Lower lobe of right lung (tissue), 2 donors: ENCODE measurements at regions not wholly inside any gene's neighbourhood (a gene's known extent, or its start where the extent isn't known, plus 50 kb on each side); places are given as distances from the start of the nearest gene placed in this dataset.

Experiments used
- ATAC-seq, 2 donors: fragments of 200-7000 bp; cut with Tn5 transposase; one replicate each; pipeline ENCODE4 v1.9.1; 2020 to 2022; ENCODE audit warnings: mild to moderate bottlenecking in 2 of 2, moderate library complexity in 2 of 2
- DNase-seq: peaks from one replicate; pipeline ENCODE4 v3.0.0-alpha.2; 2020
- H3K27ac ChIP-seq: fragments of 200-600 bp; one replicate; pipeline ENCODE4 v1.8.0; 2022
- H3K27me3 ChIP-seq: fragments of 200-600 bp; one replicate; pipeline ENCODE4 v1.8.0; 2022; ENCODE audit warnings: low read depth
- H3K36me3 ChIP-seq: fragments of 200-600 bp; one replicate; pipeline ENCODE4 v1.8.0; 2022; ENCODE audit warnings: mild to moderate bottlenecking
- H3K4me1 ChIP-seq: fragments of 200-600 bp; one replicate; pipeline ENCODE4 v1.8.0; 2022
- H3K4me3 ChIP-seq: fragments of 200-600 bp; one replicate; pipeline ENCODE4 v1.8.0; 2022; ENCODE audit warnings: mild to moderate bottlenecking
- H3K9me3 ChIP-seq: fragments of 200-600 bp; one replicate; pipeline ENCODE4 v1.8.0; 2022
- intact Hi-C: fragments of 100-400 bp; cut with DNase I; formaldehyde crosslinking; loops from one replicate; pipeline ENCODE4 v1.11.0; 2022
- TF ChIP-seq, protein P1 (sequence below): fragments of 200-600 bp; IDR thresholded peaks from one replicate; pipeline ENCODE4 v1.8.0; 2022; ENCODE audit warnings: antibody characterized with exemption, mild to moderate bottlenecking
- donor health status: DM: no; HTN: yes; CAD: no; lungs with severe emphysema.

DNA sequence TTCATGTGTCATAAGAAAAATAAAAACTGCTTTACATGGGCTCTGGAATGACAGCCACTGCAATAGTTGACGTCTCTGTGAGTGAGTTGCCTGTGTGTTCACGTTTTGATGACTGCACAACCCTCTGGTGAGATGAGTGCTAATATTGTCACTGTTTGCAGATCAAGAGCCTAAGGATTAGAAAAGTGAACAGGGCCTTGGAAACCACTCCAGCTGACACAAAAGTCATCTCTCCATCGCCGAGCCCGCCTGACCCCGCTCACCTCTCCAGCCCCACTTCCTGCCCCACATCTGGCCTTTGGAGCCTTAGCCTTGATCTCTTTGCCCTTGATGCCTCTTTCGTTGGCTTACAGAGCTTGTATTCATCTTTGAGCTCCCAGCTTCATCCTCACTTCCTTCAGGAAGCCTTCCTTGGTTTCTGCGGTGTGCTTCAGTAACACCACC is 351.7 kb downstream of the TCERG1L start:
- DNase-seq: no peak
- H3K27me3 ChIP-seq: no peaks in the 10 kb centered on the region
- ATAC-seq: no peak

DNA sequence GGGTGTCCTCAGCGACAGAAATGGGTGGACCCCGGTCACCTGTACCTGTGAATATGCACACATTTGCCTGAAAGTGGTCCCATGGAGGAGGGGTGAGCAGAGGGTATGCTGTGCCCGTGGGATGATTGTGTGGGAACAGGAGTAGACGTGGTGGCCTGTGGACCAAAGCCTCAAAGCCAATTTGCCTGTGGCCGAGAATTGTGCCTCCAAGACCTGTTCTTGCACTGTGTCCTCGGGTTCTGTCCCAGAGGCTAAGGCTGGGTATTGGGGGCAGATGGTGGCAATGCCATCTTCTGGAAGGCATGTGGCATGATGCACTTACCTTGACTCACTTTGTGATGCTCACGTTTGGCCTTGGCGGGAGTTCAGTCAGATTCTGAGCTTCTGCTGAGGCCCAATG is 351.0 kb downstream of the TCERG1L start:
- ATAC-seq (no peak), DNase-seq (no peak)
- intact Hi-C loops: no loop called here
- Histone ChIP-seq H3K4me3 (no peak overlapping the region), H3K36me3 (no peaks in the 10 kb centered on the region), H3K4me1 (no peaks in the 10 kb centered on the region), H3K27ac (no peak overlapping the region), H3K9me3 (no peaks in the 10 kb centered on the region), H3K27me3 (no peaks in the 10 kb centered on the region)
- TF ChIP-seq, protein P1, sequence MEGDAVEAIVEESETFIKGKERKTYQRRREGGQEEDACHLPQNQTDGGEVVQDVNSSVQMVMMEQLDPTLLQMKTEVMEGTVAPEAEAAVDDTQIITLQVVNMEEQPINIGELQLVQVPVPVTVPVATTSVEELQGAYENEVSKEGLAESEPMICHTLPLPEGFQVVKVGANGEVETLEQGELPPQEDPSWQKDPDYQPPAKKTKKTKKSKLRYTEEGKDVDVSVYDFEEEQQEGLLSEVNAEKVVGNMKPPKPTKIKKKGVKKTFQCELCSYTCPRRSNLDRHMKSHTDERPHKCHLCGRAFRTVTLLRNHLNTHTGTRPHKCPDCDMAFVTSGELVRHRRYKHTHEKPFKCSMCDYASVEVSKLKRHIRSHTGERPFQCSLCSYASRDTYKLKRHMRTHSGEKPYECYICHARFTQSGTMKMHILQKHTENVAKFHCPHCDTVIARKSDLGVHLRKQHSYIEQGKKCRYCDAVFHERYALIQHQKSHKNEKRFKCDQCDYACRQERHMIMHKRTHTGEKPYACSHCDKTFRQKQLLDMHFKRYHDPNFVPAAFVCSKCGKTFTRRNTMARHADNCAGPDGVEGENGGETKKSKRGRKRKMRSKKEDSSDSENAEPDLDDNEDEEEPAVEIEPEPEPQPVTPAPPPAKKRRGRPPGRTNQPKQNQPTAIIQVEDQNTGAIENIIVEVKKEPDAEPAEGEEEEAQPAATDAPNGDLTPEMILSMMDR: no peak

More for the DNA sequence above, 351.7 kb downstream of the TCERG1L start:
- Histone ChIP-seq H3K4me1 (no peaks in the 10 kb centered on the region), H3K27ac (no peak overlapping the region), H3K4me3 (no peak overlapping the region), H3K36me3 (no peaks in the 10 kb centered on the region), H3K9me3 (no peaks in the 10 kb centered on the region)
- TF ChIP-seq, protein P1: no peak
- intact Hi-C loops: no loop called here

DNA sequence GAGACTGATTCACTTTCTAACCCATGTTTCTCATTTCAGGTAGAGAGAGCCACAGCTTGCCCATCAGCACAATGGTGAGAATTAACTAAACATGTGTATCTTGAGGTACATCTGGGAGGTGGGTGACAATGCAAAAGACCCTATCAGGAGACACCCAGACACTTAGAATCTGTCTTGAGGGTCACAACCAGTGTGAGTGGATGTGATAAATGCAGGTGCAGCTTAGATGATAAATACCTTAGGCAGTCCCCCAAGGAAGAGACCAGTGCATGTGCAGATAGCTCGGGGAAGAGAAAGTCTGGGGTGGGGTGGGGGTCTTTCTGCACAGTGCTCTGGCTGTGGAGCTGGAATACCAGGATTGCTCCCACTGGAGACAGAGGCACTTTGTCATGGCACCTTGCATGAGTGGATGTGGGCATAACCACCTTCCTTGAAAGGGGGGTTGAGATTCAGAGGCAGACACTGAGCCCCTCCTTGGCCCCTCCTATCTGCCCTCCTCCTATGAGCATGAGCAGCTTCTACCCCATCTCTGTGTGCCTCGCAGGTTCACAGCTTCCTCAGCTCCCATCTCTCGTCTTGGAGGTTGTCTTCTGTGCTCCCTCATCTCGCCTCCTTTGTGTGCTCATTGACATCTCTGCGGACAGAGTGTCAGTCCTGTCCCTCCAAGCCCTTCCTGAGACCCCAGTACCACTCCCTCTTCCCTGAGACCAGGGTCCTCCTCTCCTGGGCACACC is 349.8 kb downstream of the TCERG1L start:
- DNase-seq (no peak), ATAC-seq (no peak)
- TF ChIP-seq, protein P1: no peak
- H3K36me3 ChIP-seq: no peaks in the 10 kb centered on the region
- no peaks in the 10 kb centered on the region for H3K9me3 ChIP-seq
- H3K27ac ChIP-seq: no peak overlapping the region
- no peak overlapping the region for H3K4me3 ChIP-seq
- no peaks in the 10 kb centered on the region for H3K4me1 ChIP-seq
- no peaks in the 10 kb centered on the region for H3K27me3 ChIP-seq
- intact Hi-C loops: no loop called here

DNA sequence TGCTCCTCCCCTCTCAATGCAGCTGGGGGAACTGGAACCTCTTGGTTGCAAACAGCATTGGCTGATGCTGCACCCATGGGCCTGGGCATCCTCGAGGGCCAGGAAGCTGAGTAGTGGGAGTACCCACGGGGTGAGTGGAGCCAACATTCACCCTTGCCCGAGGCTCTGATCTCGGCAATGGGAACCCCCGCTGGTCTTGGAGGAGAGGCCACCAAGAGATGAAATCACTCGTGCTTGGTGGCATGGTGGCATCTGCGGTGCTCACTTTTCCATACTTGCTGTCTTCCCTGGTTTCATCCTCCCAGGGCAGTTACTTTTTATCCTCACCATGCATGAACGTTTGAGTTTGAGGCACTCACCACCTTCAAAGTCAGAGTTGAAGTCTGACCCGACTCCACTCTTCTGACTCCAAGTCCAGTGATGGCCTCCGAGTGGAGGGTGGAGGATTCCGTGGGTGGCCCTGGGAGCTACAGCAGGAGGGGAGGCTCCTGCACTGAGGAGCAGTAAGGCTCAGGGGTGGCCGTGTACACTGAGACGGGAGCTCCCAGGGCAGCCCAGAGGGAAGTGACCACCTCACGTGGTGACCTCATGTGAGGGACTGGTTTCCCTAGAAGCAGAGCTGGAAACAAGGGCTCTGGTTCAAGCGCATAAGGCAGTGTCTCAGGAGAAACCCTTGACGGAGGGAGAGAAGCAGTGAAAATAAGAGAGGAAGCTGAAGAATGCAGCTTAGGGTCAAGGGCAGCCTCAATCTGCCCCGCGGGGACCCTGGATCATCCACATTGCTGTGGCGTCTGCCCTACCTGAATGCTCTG is 349.1 kb downstream of the TCERG1L start:
- H3K9me3 ChIP-seq: no peaks in the 10 kb centered on the region
- no peak overlapping the region for H3K4me3 ChIP-seq
- H3K36me3 ChIP-seq: no peaks in the 10 kb centered on the region
- no peak overlapping the region for H3K27ac ChIP-seq
- DNase-seq (no peak), ATAC-seq (no peak)
- intact Hi-C loops: no loop called here
- no peaks in the 10 kb centered on the region for H3K4me1 ChIP-seq
- no peaks in the 10 kb centered on the region for H3K27me3 ChIP-seq
- TF ChIP-seq, protein P1: no peak

DNA sequence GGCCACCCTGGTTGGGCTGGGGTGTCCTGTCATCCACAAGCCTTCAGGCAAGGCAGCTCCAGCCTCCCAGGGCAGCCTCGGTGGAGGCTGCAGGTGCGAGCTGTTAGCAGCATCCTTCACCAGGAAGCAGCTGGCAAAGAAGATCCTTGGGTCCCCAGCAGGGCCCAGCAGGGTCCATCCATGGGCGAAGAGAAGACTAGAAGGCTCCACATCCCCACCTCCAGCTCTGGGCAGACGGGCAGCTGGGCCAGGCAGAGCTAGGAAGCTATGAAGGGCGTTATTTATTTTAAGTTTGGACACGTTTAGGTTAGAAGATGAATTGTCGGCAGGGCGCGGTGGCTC is 348.5 kb downstream of the TCERG1L start:
- H3K27ac ChIP-seq: no peak overlapping the region

More for the DNA sequence above, 348.5 kb downstream of the TCERG1L start:
- intact Hi-C loops: no loop called here
- no peak overlapping the region for H3K4me3 ChIP-seq
- H3K9me3 ChIP-seq: no peaks in the 10 kb centered on the region
- ATAC-seq (no peak), DNase-seq (no peak)
- no peaks in the 10 kb centered on the region for H3K27me3 ChIP-seq
- TF ChIP-seq, protein P1: no peak
- H3K4me1 ChIP-seq: no peaks in the 10 kb centered on the region
- H3K36me3 ChIP-seq: no peaks in the 10 kb centered on the region
